NCI-H2081 treated with DMSO at 0.1 percent for 48 hours (cell line): ENCODE measurements at regions not wholly inside any gene's neighbourhood (a gene's known extent, or its start where the extent isn't known, plus 50 kb on each side); places are given as distances from the start of the nearest gene placed in this dataset.

Experiments
- DNase-seq: peaks from one replicate; lab custom pipeline; 2025; lab: John Stamatoyannopoulos, UW

DNA sequence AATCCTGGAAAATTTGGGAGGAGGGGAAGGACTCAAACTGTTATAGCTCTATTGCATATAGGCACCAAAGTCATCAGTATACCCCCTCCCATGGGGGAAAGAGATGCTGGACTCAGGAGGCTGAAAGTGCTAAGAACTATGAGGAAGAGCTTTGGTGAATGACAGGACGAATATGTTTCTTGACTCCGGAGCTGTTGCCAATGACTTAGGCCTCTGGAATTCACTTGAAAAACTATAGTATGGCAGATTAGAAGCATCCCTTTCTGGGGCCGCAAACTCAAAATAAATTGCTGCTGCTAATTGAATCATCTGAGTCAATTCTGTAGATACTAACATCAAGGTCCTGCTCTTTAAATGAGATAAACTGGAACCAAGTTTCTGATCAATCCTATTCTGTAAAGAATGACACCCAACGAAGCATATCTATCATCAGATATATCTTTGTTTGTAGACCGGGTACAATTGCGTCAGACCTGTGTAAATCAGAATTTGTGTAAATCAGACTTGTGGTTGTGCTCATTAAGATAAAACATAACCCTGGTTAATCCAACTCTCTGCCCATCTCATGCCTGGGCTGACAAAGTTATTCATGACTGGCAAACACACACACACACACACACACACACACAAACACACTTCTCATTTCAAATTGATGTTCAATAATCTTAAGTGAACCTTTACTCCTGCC is 1793.8 kb upstream of the PCDH20 start:
- DNase-seq = no peak

GRCh38 chr13:63208826-63209225 is 1793.2 kb upstream of the PCDH20 start:
- DNase-seq = no peak

- no peak for DNase-seq
Observed at GRCh38 chr13:63206461-63206860, 1790.8 kb upstream of the PCDH20 start.

DNA sequence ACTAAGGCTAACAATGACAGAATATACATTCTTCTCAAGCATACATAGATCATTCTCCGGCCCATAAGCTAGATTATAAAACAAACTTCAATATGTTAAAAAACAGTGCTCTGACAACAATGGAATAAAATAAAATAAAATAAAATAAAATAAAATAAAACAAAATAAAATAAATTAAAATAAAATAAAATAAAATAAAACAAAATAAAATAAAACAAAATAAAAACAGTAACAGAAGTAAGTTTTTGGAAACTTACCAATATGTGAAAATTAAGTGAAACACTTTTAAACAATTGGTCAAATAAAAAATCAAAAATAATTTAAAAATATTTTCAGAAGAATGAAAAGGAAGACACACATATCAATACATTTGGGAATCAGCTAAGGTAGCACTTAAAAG is 1785.8 kb upstream of the PCDH20 start:
- DNase-seq = no peak

- no peak for DNase-seq
Observed at GRCh38 chr13:63199508-63199907, 1783.9 kb upstream of the PCDH20 start.

DNA sequence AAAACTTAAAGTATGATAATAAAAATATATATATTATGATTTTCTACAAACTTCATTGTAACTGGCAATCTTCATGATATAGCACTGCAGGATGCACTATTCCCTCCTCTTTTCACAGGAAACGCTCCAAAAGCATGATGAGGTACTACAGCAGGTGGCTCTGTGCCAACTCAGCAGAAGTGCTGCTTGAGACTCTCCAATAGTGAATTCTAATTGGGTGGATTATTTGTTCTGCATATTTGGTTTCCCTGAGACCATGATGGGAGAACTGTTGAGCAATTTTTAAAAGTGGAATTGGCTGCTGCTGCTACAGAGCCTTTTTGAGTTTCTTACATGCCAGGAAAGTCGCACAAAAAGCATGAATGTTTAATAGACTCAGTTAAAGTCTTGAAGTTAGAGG is 1782.4 kb upstream of the PCDH20 start:
- no peak for DNase-seq

- DNase-seq = no peak
Observed at GRCh38 chr13:63195726-63196125, 1780.1 kb upstream of the PCDH20 start.

GRCh38 chr13:63190742-63191141 is 1775.1 kb upstream of the PCDH20 start:
- DNase-seq = no peak

DNA sequence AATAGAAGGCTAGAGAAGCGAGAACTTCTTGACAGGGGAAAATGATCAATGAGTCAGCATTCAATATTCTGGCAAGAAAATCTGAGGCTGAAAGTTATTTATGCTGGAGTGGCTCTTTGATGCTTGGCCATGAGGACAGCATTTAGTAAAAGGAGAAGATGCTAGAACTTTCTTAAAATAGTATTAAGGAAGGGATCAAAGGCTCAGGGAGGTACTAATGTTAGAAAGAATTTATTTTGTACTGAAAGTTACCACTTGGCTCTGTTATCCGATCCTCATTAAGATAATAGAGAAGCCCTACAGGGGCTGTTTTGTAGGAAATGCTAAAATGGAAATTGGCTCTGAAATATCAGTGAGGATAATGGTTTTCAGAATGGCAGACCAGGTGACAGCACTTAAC is 1774.6 kb upstream of the PCDH20 start:
- DNase-seq = no peak

GRCh38 chr13:63189712-63190111 is 1774.1 kb upstream of the PCDH20 start:
- DNase-seq = no peak

DNA sequence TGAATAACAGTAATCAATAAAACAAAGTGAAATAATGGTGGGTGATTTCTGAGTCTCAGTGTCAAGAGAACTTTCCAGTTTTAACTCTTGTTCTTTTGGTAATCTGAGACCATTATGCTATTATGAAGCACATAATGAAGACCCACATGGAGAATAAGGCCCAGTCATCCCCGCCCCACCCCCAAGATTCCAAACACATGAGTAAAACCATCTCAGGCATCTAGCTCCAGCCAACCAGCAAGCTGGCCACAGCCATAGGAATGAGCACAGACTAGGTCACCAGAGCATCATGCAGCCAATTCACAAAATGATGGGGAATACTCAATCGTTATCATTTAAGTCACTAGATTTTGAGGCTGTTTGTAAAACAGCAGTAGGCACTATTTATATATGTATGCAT is 1769.0 kb upstream of the PCDH20 start:
- no peak for DNase-seq

DNA sequence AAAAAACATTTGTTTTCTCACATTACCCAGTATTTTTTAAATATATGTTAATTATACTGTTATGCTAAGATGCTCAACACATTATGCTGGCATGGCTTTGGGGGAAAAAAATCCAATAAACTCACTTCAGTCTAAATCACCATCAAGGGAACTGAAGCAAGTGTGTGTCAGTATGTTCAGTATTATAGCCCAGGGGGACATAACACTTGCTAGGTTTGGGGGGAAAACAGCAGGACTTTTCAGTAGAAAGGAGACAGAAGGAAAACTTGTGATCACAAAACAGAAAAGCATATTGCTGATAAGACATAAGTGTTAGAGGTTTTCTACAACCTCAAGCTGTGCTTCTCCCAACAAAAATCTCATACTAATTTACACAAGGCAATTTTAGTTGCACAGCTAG is 1759.9 kb upstream of the PCDH20 start:
- no peak for DNase-seq

DNA sequence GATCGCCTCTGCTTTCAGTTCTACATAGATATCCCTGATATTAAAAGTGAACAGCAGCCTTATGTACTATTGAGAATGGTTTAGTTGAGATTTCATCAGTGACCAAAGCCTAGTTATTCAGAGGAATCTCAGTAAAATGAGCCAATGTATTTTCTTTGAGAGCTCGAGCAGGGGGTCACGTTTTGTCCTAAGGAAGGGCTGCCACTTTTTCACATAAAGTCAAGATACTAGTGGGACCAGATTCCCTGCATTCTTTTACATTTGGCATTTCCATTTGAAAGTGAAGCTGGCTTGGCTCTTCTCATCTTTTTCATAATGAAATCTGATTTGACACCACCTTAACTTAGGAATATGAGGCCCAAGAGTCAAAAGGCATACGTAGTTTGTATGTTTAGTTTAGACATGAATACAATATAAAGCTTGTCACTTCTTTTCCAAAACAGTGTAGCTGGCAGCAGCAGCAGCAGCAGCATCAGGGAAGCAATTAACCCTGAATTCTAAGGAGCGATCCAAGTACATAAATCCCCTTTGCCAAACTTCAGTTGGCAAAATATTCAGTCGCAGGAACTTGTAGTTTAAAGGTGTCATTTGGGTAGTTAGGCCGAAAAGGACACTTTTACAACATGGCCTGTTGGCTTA is 1752.2 kb upstream of the PCDH20 start:
- DNase-seq = no peak

DNA sequence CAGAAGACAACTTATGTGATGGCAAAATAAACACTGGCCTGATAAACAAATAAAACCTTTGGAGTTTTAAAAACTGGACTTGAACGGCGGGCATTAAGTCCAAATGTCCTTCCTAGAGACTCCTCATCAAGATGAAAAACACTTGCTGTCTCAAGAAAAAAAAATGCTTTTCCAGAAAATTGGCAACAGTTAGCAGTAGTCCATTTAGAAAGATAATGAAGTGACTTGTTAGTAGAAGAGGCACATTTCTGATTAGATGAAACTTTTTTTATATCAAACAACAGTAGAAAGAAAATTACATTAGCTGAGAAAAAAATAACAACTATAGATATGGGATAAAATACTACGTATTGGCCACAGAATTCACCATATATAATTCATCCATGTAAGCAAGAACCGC is 1750.7 kb upstream of the PCDH20 start:
- no peak for DNase-seq

DNA sequence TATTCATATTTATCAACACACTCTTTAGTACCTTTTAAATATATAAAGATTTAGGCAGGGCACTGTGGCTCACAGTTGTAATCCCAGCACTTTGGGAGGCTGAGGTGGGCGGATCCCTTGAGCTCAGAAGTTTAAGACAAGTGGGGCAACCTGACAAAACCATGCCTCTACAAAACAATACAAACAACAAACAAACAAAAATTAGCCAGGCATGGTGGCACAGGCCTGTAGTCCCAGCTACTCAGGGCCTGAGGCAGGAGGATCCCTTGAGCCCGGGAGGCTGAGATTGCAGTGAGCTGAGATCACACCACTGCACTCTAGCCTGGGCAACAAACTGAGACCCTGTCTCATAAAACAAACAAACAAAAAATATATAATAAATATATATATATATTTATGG is 1748.3 kb upstream of the PCDH20 start:
- DNase-seq = no peak

GRCh38 chr13:63161219-63161618 is 1745.6 kb upstream of the PCDH20 start:
- no peak for DNase-seq

DNA sequence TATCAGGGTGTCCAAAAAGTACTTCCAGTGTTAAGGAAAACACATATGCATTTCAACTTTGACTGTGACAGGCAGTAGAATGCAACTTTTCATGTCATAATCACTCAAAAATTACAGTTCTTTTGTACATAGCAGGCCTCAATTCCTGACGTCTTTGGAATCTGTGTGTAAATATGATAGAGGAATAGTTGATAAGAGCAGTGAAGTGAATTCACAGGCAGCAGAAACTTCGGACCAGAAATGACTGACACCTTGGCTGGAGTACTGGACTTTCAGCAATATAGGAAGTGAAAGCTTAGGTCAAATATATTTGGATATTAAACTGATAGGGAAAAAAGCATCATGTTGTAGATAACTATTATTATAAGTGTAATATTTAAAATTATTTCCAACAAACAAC is 1741.2 kb upstream of the PCDH20 start:
- DNase-seq = no peak

DNA sequence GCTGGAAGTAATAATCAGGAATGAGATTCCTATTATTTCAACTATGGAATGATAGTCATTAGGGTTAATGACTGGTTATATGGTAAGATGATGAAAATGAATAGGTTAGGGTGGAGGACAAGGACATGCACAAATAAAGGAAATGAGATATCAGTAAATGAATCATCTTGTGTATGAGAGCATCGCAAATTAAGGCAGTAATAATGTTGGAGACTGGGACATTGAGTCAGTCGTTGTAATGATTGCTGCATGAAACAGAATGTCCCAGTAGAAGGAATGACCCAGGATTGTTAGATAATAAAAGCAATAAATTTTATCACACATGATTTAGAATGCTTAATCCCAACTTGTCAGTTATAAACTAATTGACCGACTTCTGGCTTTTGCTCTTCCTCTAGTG is 1733.7 kb upstream of the PCDH20 start:
- no peak for DNase-seq

DNA sequence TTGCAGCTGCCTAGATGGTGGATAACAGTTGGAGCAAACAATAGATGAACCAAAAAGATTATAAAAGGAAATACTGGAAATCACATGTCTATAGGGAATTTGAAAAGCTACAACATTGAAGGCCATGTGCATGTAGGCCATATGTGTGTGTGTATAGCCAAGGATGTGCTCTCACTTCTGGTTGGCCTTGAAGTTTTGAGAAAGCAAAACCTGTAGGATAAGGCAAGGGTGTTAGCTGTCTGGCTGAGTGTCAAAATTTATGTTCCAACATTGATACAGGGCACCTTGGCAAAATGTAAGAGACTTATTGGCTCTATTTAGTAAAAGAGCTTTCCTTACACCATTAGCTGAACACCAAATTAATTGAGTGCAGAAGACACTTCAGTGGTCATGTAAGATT is 1723.6 kb upstream of the PCDH20 start:
- no peak for DNase-seq

- no peak for DNase-seq
Observed at GRCh38 chr13:63129995-63130394, 1714.3 kb upstream of the PCDH20 start.

DNA sequence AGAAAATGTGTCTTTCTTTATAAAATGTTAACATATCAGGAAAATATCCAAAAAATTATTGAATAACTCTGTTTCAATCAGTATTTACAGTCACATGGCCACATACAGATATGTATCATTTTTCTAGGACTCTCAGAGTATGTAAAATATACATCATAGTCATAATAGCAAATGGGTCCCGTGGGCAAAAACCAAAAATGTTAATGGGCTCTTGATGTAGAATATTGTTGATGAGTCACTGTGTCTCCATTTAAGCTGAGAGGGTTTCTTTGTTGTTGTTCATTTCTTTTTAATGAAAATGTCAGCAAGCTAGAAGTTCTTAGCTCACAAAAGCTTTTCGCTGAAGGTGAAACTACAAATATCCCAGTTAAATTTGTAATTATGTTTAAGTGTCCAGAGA is 1713.1 kb upstream of the PCDH20 start:
- DNase-seq = no peak

DNA sequence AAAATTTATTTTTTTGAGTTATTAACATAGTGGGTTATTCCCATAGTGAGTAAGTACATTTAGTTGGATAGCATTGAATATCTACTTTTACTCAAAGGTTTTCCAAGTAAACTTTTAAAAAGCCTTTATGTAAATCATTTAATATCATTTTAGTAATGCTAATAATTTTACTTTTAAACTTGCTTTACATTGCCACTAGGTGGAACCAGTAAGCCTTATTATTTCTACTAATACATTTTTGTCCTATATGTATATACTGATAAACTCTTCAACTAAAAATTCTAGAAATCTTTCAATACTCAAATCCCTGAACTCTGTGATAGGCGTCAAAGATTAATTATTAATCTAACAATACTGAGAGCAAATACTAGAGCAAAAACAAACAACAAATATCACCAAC is 1709.2 kb upstream of the PCDH20 start:
- DNase-seq = no peak

GRCh38 chr13:63120883-63121282 is 1705.2 kb upstream of the PCDH20 start:
- no peak for DNase-seq

GRCh38 chr13:63117710-63118109 is 1702.1 kb upstream of the PCDH20 start:
- DNase-seq = no peak
